ENCODE measurements at regions not wholly inside any gene's neighbourhood (a gene's known extent, or its start where the extent isn't known, plus 50 kb on each side); places are given as distances from the start of the nearest gene placed in this dataset.

GRCh38 chr5:58362135-58362534, 97.8 kb downstream of the PLK2 start:
- WGBS, 2 donors: 62 to 70% methylated on average over 3 of the region's 3 CpGs
- DNase-seq (ENCODE audit: low spot score in 2 of 2): no peak
- intact Hi-C loops (cut with DNase I; ENCODE audit: low total_unique reads): no loop called here
- TF ChIP-seq CTCF (IDR thresholded peaks at IDR 0.05) (no peak), POLR2A (IDR thresholded peaks at IDR 0.05) (no peak)
- no peak overlapping the region for H3K4me3 ChIP-seq (ENCODE audit: low read depth, poor library complexity, severe bottlenecking)

- TF ChIP-seq CTCF (IDR thresholded peaks at IDR 0.05): no peak
- no peak for TF ChIP-seq POLR2A (IDR thresholded peaks at IDR 0.05)
- intact Hi-C loops (cut with DNase I; ENCODE audit: low total_unique reads): no loop called here
- WGBS, 2 donors: 90 to 98% methylated on average over 2 of the region's 2 CpGs
- H3K4me3 ChIP-seq (ENCODE audit: low read depth, poor library complexity, severe bottlenecking): no peak overlapping the region
- DNase-seq (ENCODE audit: low spot score in 2 of 2): no peak
Observed at GRCh38 chr5:58360794-58361193, 99.1 kb downstream of the PLK2 start.

- WGBS, 2 donors: 60 to 61% methylated on average over 3 of the region's 3 CpGs
- no peak for DNase-seq (ENCODE audit: low spot score in 2 of 2)
- intact Hi-C loops (cut with DNase I; ENCODE audit: low total_unique reads): no loop called here
- TF ChIP-seq CTCF (IDR thresholded peaks at IDR 0.05): no peak
- TF ChIP-seq POLR2A (IDR thresholded peaks at IDR 0.05): no peak
- H3K4me3 ChIP-seq (ENCODE audit: low read depth, poor library complexity, severe bottlenecking): no peak overlapping the region
Observed at GRCh38 chr5:58359981-58360380, 99.9 kb downstream of the PLK2 start.

- H3K4me3 ChIP-seq (ENCODE audit: low read depth, poor library complexity, severe bottlenecking): no peak overlapping the region
- WGBS, 2 donors: 69 to 71% methylated on average over 11 of the region's 11 CpGs
- no peak for DNase-seq (ENCODE audit: low spot score in 2 of 2)
- intact Hi-C loops (cut with DNase I; ENCODE audit: low total_unique reads): no loop called here
- TF ChIP-seq POLR2A (IDR thresholded peaks at IDR 0.05): no peak
- no peak for TF ChIP-seq CTCF (IDR thresholded peaks at IDR 0.05)
Observed at GRCh38 chr5:58358501-58359178, 101.2 kb downstream of the PLK2 start.

GRCh38 chr5:58357799-58358500, 101.9 kb downstream of the PLK2 start:
- TF ChIP-seq POLR2A (IDR thresholded peaks at IDR 0.05): no peak
- TF ChIP-seq CTCF (IDR thresholded peaks at IDR 0.05): no peak
- 90 to 94% methylated on average over 4 of the region's 4 CpGs for WGBS, 2 donors
- no peak for DNase-seq (ENCODE audit: low spot score in 2 of 2)
- intact Hi-C loops (cut with DNase I; ENCODE audit: low total_unique reads): no loop called here
- H3K4me3 ChIP-seq (ENCODE audit: low read depth, poor library complexity, severe bottlenecking): no peak overlapping the region

Measured in lower leg skin (tissue), 4 donors.